Naive B cell (primary cell): ENCODE measurements at regions not wholly inside any gene's neighbourhood (a gene's known extent, or its start where the extent isn't known, plus 50 kb on each side); places are given as distances from the start of the nearest gene placed in this dataset.

Source experiments
- ATAC-seq, 2 donors: fragments of 150-1000 bp; cut with Tn5 transposase; 2 replicates each; pipeline ENCODE4 v1.10.0; 2021; ENCODE audit warnings: low read depth in 2 of 2, mild to moderate bottlenecking in 2 of 2, moderate library complexity in 2 of 2
- DNase-seq: peaks from one replicate; pipeline ENCODE4 v3.0.0; 2022
- H3K27ac Mint-ChIP-seq, 6 donors: one replicate each; pipeline ENCODE4 v1.8.0; 2020 to 2022; ENCODE audit warnings: mild to moderate bottlenecking in 6 of 6, mixed read lengths in 6 of 6, moderate library complexity in 5 of 6, inconsistent platforms in 2 of 6
- H3K27me3 Mint-ChIP-seq, 3 donors: one replicate each; pipeline ENCODE4 v1.8.0; 2021 to 2022; ENCODE audit warnings: mixed read lengths in 3 of 3, mild to moderate bottlenecking in 1 of 3
- H3K36me3 Mint-ChIP-seq, 2 donors: one replicate each; pipeline ENCODE4 v1.8.0; 2020 to 2022; ENCODE audit warnings: mixed read lengths in 2 of 2, inconsistent platforms in 1 of 2, mild to moderate bottlenecking in 1 of 2
- H3K4me1 Mint-ChIP-seq, 3 donors: one replicate each; pipeline ENCODE4 v1.8.0; 2020 to 2022; ENCODE audit warnings: mixed read lengths in 3 of 3, inconsistent platforms in 1 of 3, mild to moderate bottlenecking in 1 of 3, moderate library complexity in 1 of 3
- H3K4me3 Mint-ChIP-seq, 8 donors: one replicate each; pipeline ENCODE4 v1.8.0; 2020 to 2022; ENCODE audit warnings: mild to moderate bottlenecking in 8 of 8, mixed read lengths in 8 of 8, moderate library complexity in 8 of 8, inconsistent platforms in 2 of 8
- H3K9me3 Mint-ChIP-seq, 7 donors: one replicate each; pipeline ENCODE4 v1.8.0; 2020 to 2022; ENCODE audit warnings: mixed read lengths in 7 of 7, mild to moderate bottlenecking in 5 of 7, inconsistent platforms in 2 of 7, moderate library complexity in 1 of 7

GRCh38 chr9:13616491-13617035, 337.1 kb upstream of the MPDZ start:
- Mint-ChIP-seq H3K36me3 (no peaks in the 10 kb centered on the region), H3K9me3 (peaks cover 0 to 11% (median 2%) of the 10 kb centered on the region in 7 donors), H3K27me3 (no peaks in the 10 kb centered on the region), H3K4me3 (no peak overlapping the region), H3K4me1 (no peaks in the 10 kb centered on the region), H3K27ac (no peak overlapping the region)
- ATAC-seq (no peak), DNase-seq (no peak)

GRCh38 chr9:13615660-13616490, 336.4 kb upstream of the MPDZ start:
- H3K27ac Mint-ChIP-seq = no peak overlapping the region
- no peaks in the 10 kb centered on the region for H3K27me3 Mint-ChIP-seq
- peak overlapping the region in 1 of 8 donors; percentile 24 for H3K4me3 Mint-ChIP-seq
- H3K4me1 Mint-ChIP-seq = no peaks in the 10 kb centered on the region
- no peaks in the 10 kb centered on the region for H3K36me3 Mint-ChIP-seq
- ATAC-seq = no peak
- DNase-seq = no peak
- peaks cover 0 to 11% (median 2%) of the 10 kb centered on the region in 7 donors for H3K9me3 Mint-ChIP-seq

- Mint-ChIP-seq H3K27ac (no peak overlapping the region), H3K9me3 (peaks cover 0 to 6% (median 0%) of the 10 kb centered on the region in 7 donors), H3K36me3 (no peaks in the 10 kb centered on the region), H3K27me3 (no peaks in the 10 kb centered on the region), H3K4me3 (no peak overlapping the region), H3K4me1 (no peaks in the 10 kb centered on the region)
- ATAC-seq (no peak), DNase-seq (no peak)
Measured at GRCh38 chr9:13614060-13614459, 334.6 kb upstream of the MPDZ start.

GRCh38 chr9:13613296-13613695, 333.8 kb upstream of the MPDZ start:
- H3K4me1 Mint-ChIP-seq = no peaks in the 10 kb centered on the region
- H3K36me3 Mint-ChIP-seq = no peaks in the 10 kb centered on the region

GRCh38 chr9:13608451-13608850, 329.0 kb upstream of the MPDZ start:
- peaks cover 0 to 7% (median 3%) of the 10 kb centered on the region in 7 donors for H3K9me3 Mint-ChIP-seq
- ATAC-seq (no peak), DNase-seq (no peak)
- no peaks in the 10 kb centered on the region for H3K4me1 Mint-ChIP-seq
- no peak overlapping the region for H3K4me3 Mint-ChIP-seq
- H3K36me3 Mint-ChIP-seq = no peaks in the 10 kb centered on the region
- no peaks in the 10 kb centered on the region for H3K27me3 Mint-ChIP-seq
- no peak overlapping the region for H3K27ac Mint-ChIP-seq

More at GRCh38 chr9:13613296-13613695, 333.8 kb upstream of the MPDZ start:
- no peak overlapping the region for H3K27ac Mint-ChIP-seq
- H3K9me3 Mint-ChIP-seq = peaks cover 0 to 6% (median 0%) of the 10 kb centered on the region in 7 donors
- DNase-seq (no peak), ATAC-seq (no peak)
- H3K27me3 Mint-ChIP-seq = no peaks in the 10 kb centered on the region
- H3K4me3 Mint-ChIP-seq = no peak overlapping the region

GRCh38 chr9:13607481-13608441, 328.3 kb upstream of the MPDZ start:
- DNase-seq (no peak), ATAC-seq (no peak)
- H3K4me3 Mint-ChIP-seq = no peak overlapping the region
- H3K36me3 Mint-ChIP-seq = no peaks in the 10 kb centered on the region
- H3K27ac Mint-ChIP-seq = no peak overlapping the region
- no peaks in the 10 kb centered on the region for H3K27me3 Mint-ChIP-seq
- H3K4me1 Mint-ChIP-seq = no peaks in the 10 kb centered on the region
- H3K9me3 Mint-ChIP-seq = peaks cover 0 to 9% (median 3%) of the 10 kb centered on the region in 7 donors

GRCh38 chr9:13606586-13606985, 327.1 kb upstream of the MPDZ start:
- H3K4me1 Mint-ChIP-seq = no peaks in the 10 kb centered on the region
- ATAC-seq = no peak
- no peak for DNase-seq
- no peak overlapping the region for H3K4me3 Mint-ChIP-seq
- no peaks in the 10 kb centered on the region for H3K36me3 Mint-ChIP-seq
- H3K27ac Mint-ChIP-seq = no peak overlapping the region
- peaks cover 2 to 15% (median 5%) of the 10 kb centered on the region in 7 donors for H3K9me3 Mint-ChIP-seq
- H3K27me3 Mint-ChIP-seq = no peaks in the 10 kb centered on the region

GRCh38 chr9:13603921-13604320, 324.4 kb upstream of the MPDZ start:
- DNase-seq (no peak), ATAC-seq (no peak)
- no peaks in the 10 kb centered on the region for H3K36me3 Mint-ChIP-seq
- H3K4me3 Mint-ChIP-seq = no peak overlapping the region
- H3K27ac Mint-ChIP-seq = no peak overlapping the region
- no peaks in the 10 kb centered on the region for H3K27me3 Mint-ChIP-seq
- H3K9me3 Mint-ChIP-seq = peaks cover 2 to 15% (median 6%) of the 10 kb centered on the region in 7 donors
- H3K4me1 Mint-ChIP-seq = no peaks in the 10 kb centered on the region

- DNase-seq = no peak
- Mint-ChIP-seq H3K27me3 (no peaks in the 10 kb centered on the region), H3K27ac (no peak overlapping the region), H3K36me3 (no peaks in the 10 kb centered on the region), H3K4me3 (no peak overlapping the region), H3K9me3 (peaks cover 0 to 10% (median 3%) of the 10 kb centered on the region in 7 donors), H3K4me1 (no peaks in the 10 kb centered on the region)
- ATAC-seq = no peak
Measured at GRCh38 chr9:13598738-13599137, 319.2 kb upstream of the MPDZ start.

GRCh38 chr9:13597427-13597826, 317.9 kb upstream of the MPDZ start:
- no peaks in the 10 kb centered on the region for H3K4me1 Mint-ChIP-seq
- peaks cover 0 to 7% (median 2%) of the 10 kb centered on the region in 7 donors for H3K9me3 Mint-ChIP-seq
- no peak overlapping the region for H3K27ac Mint-ChIP-seq
- ATAC-seq (no peak), DNase-seq (no peak)
- H3K4me3 Mint-ChIP-seq = no peak overlapping the region
- H3K36me3 Mint-ChIP-seq = no peaks in the 10 kb centered on the region
- no peaks in the 10 kb centered on the region for H3K27me3 Mint-ChIP-seq

GRCh38 chr9:13597004-13597403, 317.5 kb upstream of the MPDZ start:
- no peak for DNase-seq

GRCh38 chr9:13596383-13596970, 317.0 kb upstream of the MPDZ start:
- no peaks in the 10 kb centered on the region for H3K27me3 Mint-ChIP-seq
- H3K9me3 Mint-ChIP-seq = peaks cover 0 to 3% (median 0%) of the 10 kb centered on the region in 7 donors
- ATAC-seq (no peak), DNase-seq (no peak)
- no peak overlapping the region for H3K4me3 Mint-ChIP-seq
- H3K4me1 Mint-ChIP-seq = no peaks in the 10 kb centered on the region
- H3K36me3 Mint-ChIP-seq = no peaks in the 10 kb centered on the region
- no peak overlapping the region for H3K27ac Mint-ChIP-seq

More at GRCh38 chr9:13597004-13597403, 317.5 kb upstream of the MPDZ start:
- H3K36me3 Mint-ChIP-seq = no peaks in the 10 kb centered on the region
- H3K9me3 Mint-ChIP-seq = peaks cover 0 to 7% (median 0%) of the 10 kb centered on the region in 7 donors
- no peaks in the 10 kb centered on the region for H3K4me1 Mint-ChIP-seq
- H3K27me3 Mint-ChIP-seq = no peaks in the 10 kb centered on the region
- no peak overlapping the region for H3K27ac Mint-ChIP-seq
- no peak for ATAC-seq
- H3K4me3 Mint-ChIP-seq = no peak overlapping the region

- no peak for ATAC-seq
- Mint-ChIP-seq H3K36me3 (no peaks in the 10 kb centered on the region), H3K27ac (peak overlapping the region in 2 of 6 donors; percentile 7 to 44), H3K9me3 (peaks cover 0 to 9% (median 0%) of the 10 kb centered on the region in 7 donors), H3K4me1 (no peaks in the 10 kb centered on the region), H3K4me3 (no peak overlapping the region), H3K27me3 (no peaks in the 10 kb centered on the region)
- no peak for DNase-seq
Measured at GRCh38 chr9:13590996-13591395, 311.5 kb upstream of the MPDZ start.
